ENCODE measurements at regions not wholly inside any gene's neighbourhood (a gene's known extent, or its start where the extent isn't known, plus 50 kb on each side); places are given as distances from the start of the nearest gene placed in this dataset.

DNA sequence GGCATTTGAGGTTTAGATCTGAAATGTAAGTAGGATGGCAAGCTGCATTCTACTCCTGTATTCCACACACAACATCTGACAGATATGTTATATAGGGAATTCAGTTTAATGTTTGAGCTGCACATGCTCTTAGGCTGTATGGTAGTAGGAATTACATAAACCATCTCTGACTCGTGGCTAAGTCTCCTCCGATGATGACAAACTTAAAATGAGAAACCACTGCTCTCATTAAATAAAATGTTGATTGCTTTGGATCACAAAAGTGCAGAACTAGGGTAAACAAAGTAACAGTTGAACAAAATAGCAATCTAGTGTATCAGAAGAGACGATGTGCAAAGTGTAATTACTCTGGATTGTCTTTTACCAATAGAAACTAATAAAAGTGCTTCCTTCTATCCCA lies 50.1 kb upstream of the WDR75 start:
- no peak overlapping the region for H3K4me3 ChIP-seq (ENCODE audit: low read depth, low read length)
- H3K36me3 ChIP-seq (ENCODE audit: insufficient read depth, low read length) = no peaks in the 10 kb centered on the region
- peaks cover 38% of the 10 kb centered on the region for H3K4me1 ChIP-seq (ENCODE audit: control insufficient read depth, insufficient read depth, low read length, unreplicated experiment)
- no peak overlapping the region for H3K27ac ChIP-seq (ENCODE audit: low read depth, low read length)
- H3K79me2 ChIP-seq (ENCODE audit: control insufficient read depth, insufficient read depth, low read length, unreplicated experiment) = no peaks in the 10 kb centered on the region
- no peaks in the 10 kb centered on the region for H3K27me3 ChIP-seq (ENCODE audit: insufficient read depth, low read length)
- no peak overlapping the region for H2AFZ ChIP-seq (ENCODE audit: low read length, unreplicated experiment)
